ENCODE measurements at regions not wholly inside any gene's neighbourhood (a gene's known extent, or its start where the extent isn't known, plus 50 kb on each side); places are given as distances from the start of the nearest gene placed in this dataset.
"Not testable (repeated sequence)": the region's sequence is repeated elsewhere in the genome, so short reads cannot be mapped to it uniquely, and the experiment has no call there.

DNA sequence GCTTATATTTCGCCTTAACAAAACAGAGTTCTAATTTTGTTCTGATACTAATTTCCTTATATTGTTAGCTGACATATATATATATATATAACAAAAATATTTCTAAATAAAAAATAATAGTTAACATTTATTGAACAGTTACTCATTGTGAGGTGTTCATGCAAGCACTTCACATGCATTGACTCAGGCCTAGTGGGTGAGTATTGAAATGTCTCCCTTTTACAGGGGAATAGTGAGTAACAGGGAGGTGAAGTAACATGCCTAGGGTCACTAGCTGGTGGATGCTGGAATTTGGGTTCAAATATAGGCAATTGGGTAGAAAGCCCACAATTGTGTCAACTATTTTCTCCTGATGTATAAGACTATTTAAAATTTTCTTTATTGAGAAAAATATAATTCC is 102.6 kb upstream of the ZPLD1 start:
- DNase-seq (ENCODE audit: low read depth): no peak

DNA sequence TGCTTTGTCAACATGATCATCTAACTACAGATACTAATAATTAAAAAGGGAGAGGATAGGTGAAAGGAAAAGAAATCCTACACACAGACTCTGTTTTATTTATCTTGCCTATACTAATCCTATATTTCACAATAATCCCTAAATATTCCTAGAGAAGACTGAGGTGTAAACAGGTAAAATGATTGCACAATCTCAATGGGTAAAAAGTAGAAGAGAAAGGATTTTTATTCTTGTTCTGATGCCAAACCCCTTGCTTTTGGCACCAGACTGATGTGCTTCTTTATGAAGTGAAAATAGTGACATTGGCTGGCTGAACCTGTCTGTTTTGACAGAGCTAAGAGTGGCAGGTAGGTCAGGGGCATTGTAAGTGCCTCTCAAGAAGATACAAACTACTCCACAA is 101.9 kb upstream of the ZPLD1 start:
- no peak for DNase-seq (ENCODE audit: low read depth)

DNA sequence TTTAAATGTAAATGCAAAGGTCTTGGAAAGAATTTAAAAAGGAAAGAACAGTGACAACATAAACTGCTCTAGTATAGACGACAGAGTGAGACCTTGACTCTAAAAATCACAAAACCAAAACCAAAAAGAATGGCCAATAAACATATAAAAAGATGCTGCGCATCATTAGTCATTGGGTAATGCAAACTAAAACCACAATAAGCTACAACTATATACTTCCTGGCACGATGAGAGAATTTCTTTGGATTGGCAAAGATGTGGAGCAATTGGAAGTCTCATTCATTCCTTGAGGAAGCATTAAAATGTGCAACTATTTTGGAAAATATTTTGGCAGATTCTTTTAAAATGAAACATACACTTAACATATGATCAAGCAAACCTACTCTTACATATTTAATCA is 98.7 kb upstream of the ZPLD1 start:
- no peak for DNase-seq (ENCODE audit: low read depth)

DNA sequence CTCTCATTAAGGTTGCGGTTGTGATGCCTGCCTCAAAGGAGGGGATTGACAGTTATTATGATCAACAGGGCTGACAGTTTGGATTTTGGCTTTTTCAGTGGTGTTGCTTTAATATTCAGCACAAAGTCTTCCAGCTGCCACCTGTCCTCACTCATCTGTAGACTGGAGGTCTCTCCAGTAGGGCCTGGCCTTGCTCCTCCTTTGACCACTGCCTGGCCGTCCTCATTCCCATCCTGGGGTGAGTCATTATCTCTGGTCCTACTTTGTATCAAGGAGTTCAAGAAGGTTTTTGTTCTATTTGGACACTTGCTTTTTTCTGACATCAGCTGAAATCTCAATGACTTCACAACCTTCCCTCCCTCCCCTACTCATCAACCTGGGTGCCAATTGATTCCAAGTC is 95.1 kb upstream of the ZPLD1 start:
- no peak for DNase-seq (ENCODE audit: low read depth)

DNA sequence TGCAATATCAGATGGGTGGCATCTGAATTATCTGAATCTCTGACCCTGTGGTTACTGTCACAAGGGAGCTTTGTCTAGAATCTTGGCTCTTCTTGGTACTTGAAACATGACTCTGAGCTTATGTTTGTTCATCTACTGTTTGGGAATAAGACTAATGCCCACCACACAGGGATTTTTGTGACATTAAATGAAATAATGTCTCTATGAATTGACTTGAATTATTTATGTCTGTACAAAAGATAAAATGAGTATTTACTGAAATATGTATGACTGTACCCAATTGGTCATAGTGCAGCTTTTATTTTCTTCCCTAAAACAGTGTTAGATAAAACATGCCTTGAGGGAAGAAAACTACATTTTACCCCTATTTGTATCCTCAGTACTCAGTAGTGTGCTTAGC is 87.9 kb upstream of the ZPLD1 start:
- no peak for DNase-seq (ENCODE audit: low read depth)

- DNase-seq (ENCODE audit: low read depth): no peak
Observed at GRCh38 chr3:102348904-102349303, 85.9 kb upstream of the ZPLD1 start.

GRCh38 chr3:102353148-102353547 is 81.7 kb upstream of the ZPLD1 start:
- no peak for DNase-seq (ENCODE audit: low read depth)

GRCh38 chr3:102353805-102354204 is 81.0 kb upstream of the ZPLD1 start:
- DNase-seq (ENCODE audit: low read depth): no peak

- DNase-seq (ENCODE audit: low read depth): no peak
Observed at GRCh38 chr3:102354818-102355515, 79.8 kb upstream of the ZPLD1 start.

GRCh38 chr3:102356506-102356905 is 78.3 kb upstream of the ZPLD1 start:
- DNase-seq (ENCODE audit: low read depth): no peak

- not testable (repeated sequence) for DNase-seq (ENCODE audit: low read depth)
Observed at GRCh38 chr3:102357313-102357712, 77.5 kb upstream of the ZPLD1 start.

- no peak for DNase-seq (ENCODE audit: low read depth)
Observed at GRCh38 chr3:102360183-102360860, 74.5 kb upstream of the ZPLD1 start.

DNA sequence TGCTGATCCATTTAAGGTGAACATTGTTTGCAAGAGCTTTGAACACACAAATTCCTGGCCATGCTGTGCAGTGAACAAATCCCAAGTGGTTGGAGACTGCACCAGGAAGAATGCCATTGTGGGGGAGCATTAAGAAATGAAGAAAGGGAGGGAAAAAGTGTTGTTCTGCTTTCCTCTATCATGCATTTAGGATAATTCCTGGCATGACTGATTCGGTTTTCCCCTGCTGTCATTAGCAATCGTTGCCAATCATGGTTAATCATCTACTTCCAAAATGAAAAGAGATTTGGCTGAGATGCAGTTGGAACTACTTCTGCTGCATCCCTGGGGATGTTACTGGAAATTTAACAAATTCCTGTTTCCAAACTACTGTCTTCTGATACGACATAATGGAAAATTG is 73.7 kb upstream of the ZPLD1 start:
- no peak for DNase-seq (ENCODE audit: low read depth)

- DNase-seq (ENCODE audit: low read depth): not testable (repeated sequence)
Observed at GRCh38 chr3:102366116-102366515, 68.7 kb upstream of the ZPLD1 start.

DNA sequence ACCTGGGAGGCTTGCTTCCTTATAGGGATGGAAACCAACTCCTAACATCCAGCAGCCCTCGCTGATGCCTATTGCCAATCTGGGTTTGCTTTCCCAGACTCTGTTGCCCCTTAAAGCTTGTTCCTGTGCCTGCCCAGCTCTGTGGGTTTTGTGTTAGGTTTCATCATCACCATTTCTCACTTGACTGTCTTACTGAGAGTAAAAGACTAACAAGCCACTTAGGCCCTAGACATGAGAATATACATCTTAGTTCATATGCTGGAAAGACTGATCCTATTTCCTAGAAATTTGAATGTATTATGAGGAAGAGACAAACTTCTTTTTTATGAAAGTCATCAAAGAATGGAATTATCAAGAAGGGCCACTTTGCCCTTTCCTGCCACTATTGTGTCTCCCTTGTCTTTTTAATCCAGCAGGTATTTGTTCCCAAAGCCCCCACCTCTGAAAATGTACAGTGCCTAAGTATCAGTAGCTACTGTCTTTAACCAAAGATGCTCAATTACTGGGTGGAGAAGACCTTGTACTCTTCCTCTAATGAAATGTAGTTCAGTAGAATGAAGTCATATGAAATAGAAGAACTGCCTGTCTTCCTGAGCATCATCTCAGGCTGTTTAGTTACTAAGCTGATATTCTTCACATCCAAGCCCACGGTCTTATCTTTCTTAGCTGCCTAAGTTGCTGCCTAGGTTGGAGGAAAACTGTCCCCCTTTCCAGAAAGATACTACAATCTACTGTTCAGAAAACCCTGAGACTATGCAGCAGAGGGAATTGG is 59.8 kb upstream of the ZPLD1 start:
- DNase-seq (ENCODE audit: low read depth): no peak

DNA sequence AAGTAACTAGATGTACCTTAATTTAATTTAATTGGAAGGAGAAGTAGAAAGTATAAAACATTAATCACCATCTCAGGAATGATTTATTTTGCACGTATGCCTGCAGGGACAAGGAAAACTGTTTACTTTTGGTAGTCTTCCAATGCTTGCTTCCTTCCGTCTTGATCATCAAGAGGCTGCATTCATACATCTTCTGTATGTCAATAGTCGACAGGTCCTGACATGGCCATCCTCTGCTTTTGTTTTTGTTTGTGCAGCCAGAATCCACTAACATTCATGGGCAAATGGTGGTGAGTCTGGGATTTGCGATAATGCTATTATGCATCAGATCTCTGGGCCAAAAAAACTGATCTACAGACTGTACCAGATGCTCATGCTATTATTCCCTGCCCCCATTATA is 56.6 kb upstream of the ZPLD1 start:
- DNase-seq (ENCODE audit: low read depth): no peak

DNA sequence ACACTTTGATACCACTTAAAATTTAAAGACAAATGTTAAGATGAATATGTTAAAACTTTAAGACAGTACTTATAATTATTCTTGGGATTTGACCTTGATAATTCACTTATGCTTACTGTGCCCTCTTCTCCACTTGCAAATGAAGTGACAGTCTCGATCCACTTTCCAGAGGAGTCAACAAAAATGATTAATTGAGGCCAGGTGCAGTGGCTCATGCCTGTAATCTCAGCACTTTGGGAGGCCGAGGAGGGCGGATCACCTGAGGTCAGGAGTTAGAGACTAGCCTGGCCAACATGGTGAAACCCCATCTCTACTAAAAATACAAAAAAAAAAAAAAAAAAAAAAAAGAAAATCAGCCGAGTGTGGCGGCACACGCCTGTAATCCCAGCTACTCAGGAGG is 52.6 kb upstream of the ZPLD1 start:
- DNase-seq (ENCODE audit: low read depth): not testable (repeated sequence)

All from stimulated activated CD8-positive, alpha-beta memory T cell treated with anti-CD3 and anti-CD28 coated beads, Interleukin-12 subunit alpha, Interleukin-12 subunit beta, amount 100 ng/mL, for 4 hours (primary cell).